ENCODE measurements at regions not wholly inside any gene's neighbourhood (a gene's known extent, or its start where the extent isn't known, plus 50 kb on each side); places are given as distances from the start of the nearest gene placed in this dataset.

DNA sequence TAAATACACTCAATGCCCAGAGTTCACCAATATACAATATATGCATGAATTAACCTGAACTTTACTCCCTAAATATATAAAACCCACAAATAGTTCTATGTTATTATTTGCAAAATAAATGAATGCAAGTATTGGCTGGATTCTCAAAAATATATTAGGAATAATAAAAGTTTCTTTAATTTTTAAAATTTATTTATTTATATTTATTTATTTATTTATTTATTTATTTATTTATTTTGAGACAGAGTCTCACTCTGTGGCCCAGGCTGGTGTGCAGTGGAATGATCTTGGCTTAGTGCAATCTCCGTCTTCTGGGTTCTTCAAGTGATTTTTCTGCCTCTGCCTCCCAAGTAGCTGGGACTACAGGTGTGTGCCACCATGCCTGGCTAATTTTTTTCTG is 88.7 kb upstream of the TMEFF2 start:
- TF ChIP-seq, protein P1, sequence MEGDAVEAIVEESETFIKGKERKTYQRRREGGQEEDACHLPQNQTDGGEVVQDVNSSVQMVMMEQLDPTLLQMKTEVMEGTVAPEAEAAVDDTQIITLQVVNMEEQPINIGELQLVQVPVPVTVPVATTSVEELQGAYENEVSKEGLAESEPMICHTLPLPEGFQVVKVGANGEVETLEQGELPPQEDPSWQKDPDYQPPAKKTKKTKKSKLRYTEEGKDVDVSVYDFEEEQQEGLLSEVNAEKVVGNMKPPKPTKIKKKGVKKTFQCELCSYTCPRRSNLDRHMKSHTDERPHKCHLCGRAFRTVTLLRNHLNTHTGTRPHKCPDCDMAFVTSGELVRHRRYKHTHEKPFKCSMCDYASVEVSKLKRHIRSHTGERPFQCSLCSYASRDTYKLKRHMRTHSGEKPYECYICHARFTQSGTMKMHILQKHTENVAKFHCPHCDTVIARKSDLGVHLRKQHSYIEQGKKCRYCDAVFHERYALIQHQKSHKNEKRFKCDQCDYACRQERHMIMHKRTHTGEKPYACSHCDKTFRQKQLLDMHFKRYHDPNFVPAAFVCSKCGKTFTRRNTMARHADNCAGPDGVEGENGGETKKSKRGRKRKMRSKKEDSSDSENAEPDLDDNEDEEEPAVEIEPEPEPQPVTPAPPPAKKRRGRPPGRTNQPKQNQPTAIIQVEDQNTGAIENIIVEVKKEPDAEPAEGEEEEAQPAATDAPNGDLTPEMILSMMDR (IDR thresholded peaks at IDR 0.05) = no peak
- no peak for DNase-seq (ENCODE audit: low spot score)
- Histone ChIP-seq H3K27ac (no peak overlapping the region), H3K4me3 (no peak overlapping the region)

DNA sequence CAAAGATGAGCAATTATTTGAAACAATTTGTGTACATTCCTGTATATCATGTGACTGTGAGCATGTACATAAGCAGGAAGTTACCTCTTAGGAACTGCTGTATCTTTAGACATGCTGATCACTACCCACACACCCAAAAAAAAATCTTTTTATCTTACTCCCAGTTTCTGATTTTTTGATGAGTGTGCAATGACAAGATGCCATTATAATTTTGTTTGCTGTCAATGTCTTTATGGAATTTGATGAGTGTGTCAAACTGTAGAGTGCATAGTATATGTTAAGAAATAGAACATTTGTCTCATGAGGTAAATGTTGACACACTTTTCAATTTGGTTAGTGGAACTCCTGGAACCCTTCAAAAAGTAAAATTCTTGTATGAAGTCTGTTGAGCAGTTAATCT is 84.0 kb upstream of the TMEFF2 start:
- H3K4me3 ChIP-seq = no peak overlapping the region
- TF ChIP-seq, protein P1 (IDR thresholded peaks at IDR 0.05) = no peak
- DNase-seq (ENCODE audit: low spot score) = no peak
- H3K27ac ChIP-seq = no peak overlapping the region

DNA sequence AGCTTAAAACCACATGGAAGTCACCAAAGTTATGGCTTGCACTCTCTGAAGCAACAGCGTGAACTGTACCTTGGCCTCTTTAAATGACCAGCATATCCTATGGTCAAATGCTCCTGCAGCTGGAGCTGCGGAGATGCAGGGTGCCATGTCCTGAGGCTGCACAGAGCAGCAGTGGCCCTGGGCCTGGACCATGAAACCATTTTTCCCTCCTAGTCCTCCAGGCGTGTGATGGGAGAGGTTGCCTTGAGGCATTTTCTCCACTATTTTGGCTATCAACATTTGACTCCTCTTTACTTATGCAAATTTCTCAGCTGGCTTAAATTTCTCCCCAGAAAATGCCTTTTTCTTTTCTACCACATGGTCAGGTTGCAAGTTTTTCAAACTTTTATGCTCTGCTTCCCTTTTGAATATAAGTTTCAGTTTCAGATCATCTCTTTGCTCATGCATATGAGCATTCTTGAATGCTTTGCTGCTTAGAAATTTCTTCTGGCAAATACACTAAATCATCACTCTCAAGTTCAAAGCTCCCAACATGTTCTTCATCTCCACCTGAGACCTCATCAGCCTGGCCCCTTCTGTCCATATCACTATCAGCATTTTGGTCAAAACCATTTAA is 82.9 kb upstream of the TMEFF2 start:
- TF ChIP-seq, protein P1 (IDR thresholded peaks at IDR 0.05) = no peak
- no peak for DNase-seq (ENCODE audit: low spot score)
- Histone ChIP-seq H3K27ac (no peak overlapping the region), H3K4me3 (no peak overlapping the region)

DNA sequence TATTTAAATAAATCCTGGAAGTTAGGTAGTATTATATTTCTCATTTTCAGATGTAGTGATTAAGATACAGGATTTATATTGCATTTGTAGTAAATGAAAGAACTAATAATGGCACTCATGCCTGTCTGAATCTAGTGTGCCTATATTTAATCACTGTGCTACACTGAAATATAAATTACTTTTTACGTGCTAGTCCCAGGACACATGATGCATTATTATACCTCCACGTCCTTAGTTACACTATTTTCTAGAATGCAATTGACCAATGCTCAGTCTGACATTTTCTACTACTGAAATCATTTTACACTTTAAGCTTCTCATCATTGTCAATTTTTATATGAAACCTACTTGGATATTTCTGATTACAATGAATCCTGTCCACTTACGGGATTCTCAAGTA is 80.9 kb upstream of the TMEFF2 start:
- DNase-seq (ENCODE audit: low spot score) = no peak
- Histone ChIP-seq H3K4me3 (no peak overlapping the region), H3K27ac (no peak overlapping the region)
- TF ChIP-seq, protein P1 (IDR thresholded peaks at IDR 0.05) = no peak

DNA sequence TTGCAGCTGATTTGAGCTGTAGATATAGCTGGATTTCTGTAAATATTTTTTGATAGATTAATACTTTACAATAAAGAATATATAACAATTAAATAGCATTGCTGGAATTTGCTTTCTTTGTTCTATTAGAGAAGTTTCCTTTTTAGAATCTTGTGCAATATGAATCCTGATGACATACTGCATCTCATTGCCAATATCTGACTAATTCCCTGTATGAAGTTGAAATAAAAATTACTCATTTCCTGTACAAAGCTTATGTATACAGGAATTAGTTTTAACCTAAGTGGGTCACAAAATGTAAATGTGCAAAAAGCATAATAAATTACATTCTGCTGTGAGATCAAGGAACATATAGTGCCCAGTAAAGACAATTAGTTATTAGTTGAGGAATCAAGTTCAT is 72.8 kb upstream of the TMEFF2 start:
- DNase-seq (ENCODE audit: low spot score) = no peak
- H3K4me3 ChIP-seq = no peak overlapping the region
- TF ChIP-seq, protein P1 (IDR thresholded peaks at IDR 0.05) = no peak
- H3K27ac ChIP-seq = no peak overlapping the region

DNA sequence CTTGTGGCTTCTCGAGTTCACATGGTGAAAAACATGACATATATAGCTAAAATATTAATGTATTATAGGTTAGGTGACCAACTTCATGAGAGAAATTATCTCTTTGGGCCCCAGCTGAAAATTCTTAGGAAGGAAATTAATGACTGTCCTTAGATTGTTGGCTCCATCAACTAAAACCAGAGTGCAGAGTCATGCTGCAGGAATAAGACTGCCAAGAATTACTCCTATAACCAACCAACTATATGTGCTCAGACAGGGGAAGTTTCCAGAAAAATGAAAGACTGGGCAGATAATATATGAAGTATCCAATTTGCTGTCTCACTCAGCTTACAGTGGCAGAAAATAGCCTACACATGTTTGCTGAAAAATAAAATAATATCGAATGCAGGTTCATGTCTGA is 71.0 kb upstream of the TMEFF2 start:
- DNase-seq (ENCODE audit: low spot score) = no peak
- H3K4me3 ChIP-seq = no peak overlapping the region
- no peak overlapping the region for H3K27ac ChIP-seq
- TF ChIP-seq, protein P1 (IDR thresholded peaks at IDR 0.05) = no peak

DNA sequence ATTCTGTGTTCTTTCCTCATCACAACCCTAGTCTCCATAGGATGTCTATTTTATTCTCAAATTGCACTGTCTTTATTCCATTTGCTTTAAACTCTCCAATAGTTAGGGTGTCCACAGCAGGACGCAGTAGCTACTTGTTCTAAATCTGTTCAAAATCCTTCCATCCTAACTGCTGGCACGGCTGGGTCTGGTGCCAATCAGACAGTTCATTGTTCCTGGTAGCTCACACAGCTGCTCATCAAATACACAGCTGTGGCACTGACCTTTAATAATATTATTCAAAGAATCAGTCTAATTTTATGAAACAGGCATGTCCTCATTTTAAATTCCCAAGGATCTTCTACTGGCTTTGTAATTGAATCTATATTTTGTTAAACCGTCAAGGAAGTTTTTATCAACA is 59.7 kb upstream of the TMEFF2 start:
- H3K27ac ChIP-seq = no peak overlapping the region
- no peak for DNase-seq (ENCODE audit: low spot score)
- H3K4me3 ChIP-seq = no peak overlapping the region
- TF ChIP-seq, protein P1 (IDR thresholded peaks at IDR 0.05) = no peak
